Hindlimb muscle (tissue), 1 donor: ENCODE measurements at regions not wholly inside any gene's neighbourhood (a gene's known extent, or its start where the extent isn't known, plus 50 kb on each side); places are given as distances from the start of the nearest gene placed in this dataset.
"Not testable (repeated sequence)": the region's sequence is repeated elsewhere in the genome, so short reads cannot be mapped to it uniquely, and the experiment has no call there.

Experiments
- DNase-seq: peaks from one replicate; pipeline ENCODE4 v3.0.0-alpha.2; 2013

GRCh38 chr4:75422998-75423397 is 91.2 kb downstream of the RCHY1 start:
- DNase-seq, result no peak

- DNase-seq, result no peak
These were observed 101.5 kb downstream of the RCHY1 start for GRCh38 chr4:75412746-75413145.

GRCh38 chr4:75398501-75398900 is 115.7 kb downstream of the RCHY1 start:
- DNase-seq, result no peak

GRCh38 chr4:75391489-75392166 is 122.6 kb downstream of the RCHY1 start:
- DNase-seq, result no peak

GRCh38 chr4:75386426-75386825 is 127.8 kb downstream of the RCHY1 start:
- not testable (repeated sequence) for DNase-seq

GRCh38 chr4:75385106-75385505 is 129.1 kb downstream of the RCHY1 start:
- DNase-seq, result no peak

GRCh38 chr4:75376543-75376942 is 137.7 kb downstream of the RCHY1 start:
- DNase-seq, result no peak

- no peak for DNase-seq
These were observed 142.3 kb downstream of the RCHY1 start for GRCh38 chr4:75371915-75372314.

- no peak for DNase-seq
These were observed 143.6 kb downstream of the RCHY1 start for GRCh38 chr4:75370576-75370975.

- DNase-seq, result no peak
These were observed 168.8 kb downstream of the RCHY1 start for GRCh38 chr4:75345423-75345822.

- DNase-seq, result no peak
These were observed 169.3 kb downstream of the RCHY1 start for GRCh38 chr4:75344915-75345314.

GRCh38 chr4:75343333-75343732 is 170.9 kb downstream of the RCHY1 start:
- DNase-seq, result no peak

GRCh38 chr4:75340561-75340960 is 173.6 kb downstream of the RCHY1 start:
- DNase-seq, result no peak

GRCh38 chr4:75338352-75338880 is 175.8 kb downstream of the RCHY1 start:
- DNase-seq, result no peak

- no peak for DNase-seq
These were observed 186.2 kb downstream of the RCHY1 start for GRCh38 chr4:75327804-75328512.

- DNase-seq, result no peak
These were observed 188.8 kb downstream of the RCHY1 start for GRCh38 chr4:75325318-75325979.

- no peak for DNase-seq
These were observed 192.7 kb downstream of the RCHY1 start for GRCh38 chr4:75321484-75321883.

GRCh38 chr4:75317641-75318040 is 196.6 kb downstream of the RCHY1 start:
- DNase-seq, result not testable (repeated sequence)

GRCh38 chr4:75308049-75308448 is 206.2 kb downstream of the RCHY1 start:
- DNase-seq, result no peak

- DNase-seq, result no peak
These were observed 207.7 kb downstream of the RCHY1 start for GRCh38 chr4:75306506-75306905.

- DNase-seq, result no peak
These were observed 211.6 kb downstream of the RCHY1 start for GRCh38 chr4:75302648-75303047.

GRCh38 chr4:75289914-75290582 is 224.2 kb downstream of the RCHY1 start:
- no peak for DNase-seq
